Breast epithelium (tissue), 4 donors: ENCODE measurements at regions not wholly inside any gene's neighbourhood (a gene's known extent, or its start where the extent isn't known, plus 50 kb on each side); places are given as distances from the start of the nearest gene placed in this dataset.

Experiments used
- DNase-seq, 2 donors: peaks; one replicate each; pipeline ENCODE4 v3.0.0-alpha.2; 2019; ENCODE audit warnings: low spot score in 2 of 2
- H3K27ac ChIP-seq, 2 donors: fragments of 200-600 bp; sonication (generic) in 1 of 2; one replicate each; pipeline ENCODE4 v1.5.1; 2016 to 2019; ENCODE audit warnings: mild to moderate bottlenecking in 1 of 2
- H3K27me3 ChIP-seq, 2 donors: fragments of 200-600 bp; sonication (generic) in 1 of 2; one replicate each; pipeline versions ENCODE4 v1.5.1 to v1.6.0; 2017 to 2019; ENCODE audit warnings: control low read depth in 1 of 2, mild to moderate bottlenecking in 1 of 2
- H3K36me3 ChIP-seq: fragments of 200-600 bp; one replicate; pipeline ENCODE4 v1.5.1; 2019
- H3K4me1 ChIP-seq, 2 donors: fragments of 200-600 bp; sonication (generic); one replicate each; pipeline ENCODE4 v1.5.1; 2016 to 2019; ENCODE audit warnings: control low read depth in 1 of 2
- H3K4me3 ChIP-seq, 3 donors: fragments of 200-600 bp; sonication (generic); 1 replicate in 2 of 3; 2 replicates in 1 of 3; pipeline ENCODE4 v1.5.1; 2016 to 2019; ENCODE audit warnings: mild to moderate bottlenecking in 3 of 3, moderate library complexity in 2 of 3
- H3K9me3 ChIP-seq, 2 donors: fragments of 200-600 bp; sonication (generic) in 1 of 2; one replicate each; pipeline ENCODE4 v1.5.1; 2016 to 2019; ENCODE audit warnings: control low read depth in 1 of 2
- CTCF ChIP-seq, 3 donors: fragments of 450-650 bp; IDR thresholded peaks; one replicate each; pipeline ENCODE4 v1.5.1; 2016 to 2017; ENCODE audit warnings: antibody characterized with exemption in 3 of 3, mild to moderate bottlenecking in 3 of 3, moderate library complexity in 3 of 3
- POLR2A ChIP-seq: fragments of 450-650 bp; IDR thresholded peaks from one replicate; pipeline ENCODE4 v1.6.1; 2016; ENCODE audit warnings: antibody characterized with exemption, mild to moderate bottlenecking, moderate library complexity
- POLR2AphosphoS5 ChIP-seq, 3 donors: sonication (generic); formaldehyde crosslinking; IDR thresholded peaks; one replicate each; pipeline ENCODE4 v1.6.1; 2017; ENCODE audit warnings: antibody characterized with exemption in 3 of 3
- intact Hi-C: fragments of 100-400 bp; cut with DNase I; formaldehyde crosslinking; loops from one replicate; pipeline ENCODE4 v1.15.1; 2023; ENCODE audit warnings: low total_unique reads

- DNase-seq, result no peak
- Histone ChIP-seq H3K4me1 (no peaks in the 10 kb centered on the region), H3K36me3 (no peaks in the 10 kb centered on the region), H3K27me3 (no peaks in the 10 kb centered on the region), H3K9me3 (no peaks in the 10 kb centered on the region), H3K27ac (no peak overlapping the region), H3K4me3 (no peak overlapping the region)
- intact Hi-C loops, result no loop called here
- TF ChIP-seq POLR2AphosphoS5 (IDR thresholded peaks at IDR 0.05), result no peak
- no peak for TF ChIP-seq CTCF (IDR thresholded peaks at IDR 0.05)
- no peak for TF ChIP-seq POLR2A
These were observed 179.6 kb upstream of the PDGFD start for GRCh38 chr11:104343578-104343977.

GRCh38 chr11:104340590-104340989, 176.6 kb upstream of the PDGFD start:
- Histone ChIP-seq H3K36me3 (no peaks in the 10 kb centered on the region), H3K9me3 (no peaks in the 10 kb centered on the region), H3K27ac (no peak overlapping the region), H3K4me3 (no peak overlapping the region), H3K27me3 (no peaks in the 10 kb centered on the region), H3K4me1 (no peaks in the 10 kb centered on the region)
- TF ChIP-seq POLR2AphosphoS5 (IDR thresholded peaks at IDR 0.05) (no peak), CTCF (IDR thresholded peaks at IDR 0.05) (no peak), POLR2A (no peak)
- intact Hi-C loops, result no loop called here
- no peak for DNase-seq

- H3K27me3 ChIP-seq, result no peaks in the 10 kb centered on the region
- DNase-seq, result no peak
- TF ChIP-seq POLR2A (no peak), POLR2AphosphoS5 (IDR thresholded peaks at IDR 0.05) (no peak), CTCF (IDR thresholded peaks at IDR 0.05) (no peak)
- H3K27ac ChIP-seq, result no peak overlapping the region
- H3K4me1 ChIP-seq, result no peaks in the 10 kb centered on the region
- intact Hi-C loops, result loop anchor here (2.0 kb wide), 1 partner anchor 19 kb away; no protein-coding TSS in a partner anchor
- no peak overlapping the region for H3K4me3 ChIP-seq
- no peaks in the 10 kb centered on the region for H3K9me3 ChIP-seq
- H3K36me3 ChIP-seq, result no peaks in the 10 kb centered on the region
These were observed 175.5 kb upstream of the PDGFD start for GRCh38 chr11:104339380-104339831.

GRCh38 chr11:104338186-104338585, 174.2 kb upstream of the PDGFD start:
- intact Hi-C loops, result loop anchor here (2.0 kb wide), 1 partner anchor 21 kb away; no protein-coding TSS in a partner anchor
- Histone ChIP-seq H3K9me3 (no peaks in the 10 kb centered on the region), H3K4me3 (no peak overlapping the region), H3K4me1 (no peaks in the 10 kb centered on the region), H3K36me3 (no peaks in the 10 kb centered on the region), H3K27ac (peak overlapping the region in 1 of 2 donors; percentile 5), H3K27me3 (no peaks in the 10 kb centered on the region)
- no peak for TF ChIP-seq CTCF (IDR thresholded peaks at IDR 0.05)
- no peak for TF ChIP-seq POLR2AphosphoS5 (IDR thresholded peaks at IDR 0.05)
- TF ChIP-seq POLR2A, result no peak
- no peak for DNase-seq

- intact Hi-C loops, result no loop called here
These were observed 173.3 kb upstream of the PDGFD start for GRCh38 chr11:104337273-104337672.

More at GRCh38 chr11:104337273-104337672, 173.3 kb upstream of the PDGFD start:
- no peak for TF ChIP-seq POLR2A
- TF ChIP-seq CTCF (IDR thresholded peaks at IDR 0.05), result no peak
- no peak for TF ChIP-seq POLR2AphosphoS5 (IDR thresholded peaks at IDR 0.05)
- no peaks in the 10 kb centered on the region for H3K9me3 ChIP-seq
- H3K4me3 ChIP-seq, result no peak overlapping the region
- no peaks in the 10 kb centered on the region for H3K4me1 ChIP-seq
- H3K27me3 ChIP-seq, result no peaks in the 10 kb centered on the region
- no peak overlapping the region for H3K27ac ChIP-seq
- H3K36me3 ChIP-seq, result no peaks in the 10 kb centered on the region
- DNase-seq, result no peak
